GM12874 (cell line): ENCODE measurements at regions not wholly inside any gene's neighbourhood (a gene's known extent, or its start where the extent isn't known, plus 50 kb on each side); places are given as distances from the start of the nearest gene placed in this dataset.

Experiments
- CTCF ChIP-seq: IDR thresholded peaks from 2 replicates; pipeline ENCODE4 v1.5.1; 2011; ENCODE audit warnings: low read depth, mild to moderate bottlenecking, control low read depth, low read length, moderate library complexity; ENCODE audit not compliant: insufficient read depth

GRCh38 chr6:168387426-168387825, 53.6 kb upstream of the SMOC2 start:
- no peak for TF ChIP-seq CTCF

- TF ChIP-seq CTCF = no peak
Observed at GRCh38 chr6:168387911-168388310, 53.1 kb upstream of the SMOC2 start.

GRCh38 chr6:168388641-168389633, 52.0 kb upstream of the SMOC2 start:
- TF ChIP-seq CTCF = no peak

GRCh38 chr6:168390749-168391420, 50.1 kb upstream of the SMOC2 start:
- TF ChIP-seq CTCF = no peak
